GM04504 (cell line): ENCODE measurements at regions not wholly inside any gene's neighbourhood (a gene's known extent, or its start where the extent isn't known, plus 50 kb on each side); places are given as distances from the start of the nearest gene placed in this dataset.

Experiments used
- DNase-seq: peaks from one replicate; pipeline ENCODE4 v3.0.0-alpha.2; 2012; ENCODE audit warnings: low read depth

GRCh38 chr2:66849153-66849755 is 414.3 kb downstream of the MEIS1 start:
- DNase-seq, result no peak

- no peak for DNase-seq
Observed at GRCh38 chr2:66850376-66850775, 415.5 kb downstream of the MEIS1 start.

GRCh38 chr2:66851449-66851872 is 416.5 kb downstream of the MEIS1 start:
- peak; percentile 81 for DNase-seq

- DNase-seq, result no peak
Observed at GRCh38 chr2:66852953-66853352, 418.0 kb downstream of the MEIS1 start.

- no peak for DNase-seq
Observed at GRCh38 chr2:66853585-66853984, 418.7 kb downstream of the MEIS1 start.

- no peak for DNase-seq
Observed at GRCh38 chr2:66854298-66854697, 419.4 kb downstream of the MEIS1 start.

- no peak for DNase-seq
Observed at GRCh38 chr2:66862885-66863650, 428.1 kb downstream of the MEIS1 start.

- no peak for DNase-seq
Observed at GRCh38 chr2:66865161-66865560, 430.2 kb downstream of the MEIS1 start.

GRCh38 chr2:66866331-66867062 is 431.6 kb downstream of the MEIS1 start:
- no peak for DNase-seq

GRCh38 chr2:66867063-66867441 is 432.1 kb downstream of the MEIS1 start:
- peak; percentile 61 for DNase-seq

- DNase-seq, result peak; percentile 64
Observed at GRCh38 chr2:66869076-66869475, 434.2 kb downstream of the MEIS1 start.

- no peak for DNase-seq
Observed at GRCh38 chr2:66872081-66872985, 437.4 kb downstream of the MEIS1 start.

GRCh38 chr2:66872986-66873754 is 438.2 kb downstream of the MEIS1 start:
- no peak for DNase-seq

- DNase-seq, result no peak
Observed at GRCh38 chr2:66874411-66874810, 439.5 kb downstream of the MEIS1 start.

- DNase-seq, result no peak
Observed at GRCh38 chr2:66875941-66876462, 441.1 kb downstream of the MEIS1 start.

GRCh38 chr2:66885775-66886383 is 451.0 kb downstream of the MEIS1 start:
- DNase-seq, result no peak

- no peak for DNase-seq
Observed at GRCh38 chr2:66888246-66888645, 453.3 kb downstream of the MEIS1 start.

GRCh38 chr2:66888791-66889631 is 454.1 kb downstream of the MEIS1 start:
- DNase-seq, result peak; percentile 95

GRCh38 chr2:66889632-66889882 is 454.6 kb downstream of the MEIS1 start:
- DNase-seq, result no peak

- DNase-seq, result no peak
Observed at GRCh38 chr2:66890166-66890742, 455.3 kb downstream of the MEIS1 start.
